Muscle layer of colon (tissue), 2 donors: ENCODE measurements at regions not wholly inside any gene's neighbourhood (a gene's known extent, or its start where the extent isn't known, plus 50 kb on each side); places are given as distances from the start of the nearest gene placed in this dataset.

ENCODE experiments used
- H3K27ac ChIP-seq: one replicate; pipeline ENCODE4 v1.7.0; 2013; ENCODE audit warnings: low read depth, mild to moderate bottlenecking, low read length, moderate library complexity
- H3K27me3 ChIP-seq, 2 donors: one replicate each; pipeline ENCODE4 v1.7.0; 2013; ENCODE audit warnings: low read length in 2 of 2, mild to moderate bottlenecking in 2 of 2; ENCODE audit not compliant: insufficient read depth in 2 of 2, control insufficient read depth in 1 of 2
- H3K36me3 ChIP-seq: one replicate; pipeline ENCODE4 v1.7.0; 2013; ENCODE audit warnings: mild to moderate bottlenecking, low read length; ENCODE audit not compliant: insufficient read depth
- H3K4me1 ChIP-seq: one replicate; pipeline ENCODE4 v1.7.0; 2013; ENCODE audit warnings: mild to moderate bottlenecking, low read length; ENCODE audit not compliant: insufficient read depth
- H3K4me3 ChIP-seq, 2 donors: one replicate each; pipeline ENCODE4 v1.7.0; 2013; ENCODE audit warnings: low read length in 2 of 2, low read depth in 1 of 2, mild to moderate bottlenecking in 1 of 2, moderate library complexity in 1 of 2
- H3K9ac ChIP-seq: one replicate; pipeline ENCODE4 v1.7.0; 2013; ENCODE audit warnings: low read length
- H3K9me3 ChIP-seq: one replicate; pipeline ENCODE4 v1.7.0; 2013; ENCODE audit warnings: mild to moderate bottlenecking, low read length
- donor health status: abdominal sarcoma.
- donor health status: Adenocarcinoma of cecum.

- H3K27me3 ChIP-seq = peaks cover 0 to 26% of the 10 kb centered on the region in 2 donors
- no peak overlapping the region for H3K4me3 ChIP-seq
- peaks cover 7% of the 10 kb centered on the region for H3K4me1 ChIP-seq
- H3K9ac ChIP-seq = no peak overlapping the region
- H3K36me3 ChIP-seq = no peaks in the 10 kb centered on the region
- H3K9me3 ChIP-seq = no peaks in the 10 kb centered on the region
- no peak overlapping the region for H3K27ac ChIP-seq
Measured at GRCh38 chr16:86879268-86879667, 300.9 kb downstream of the FOXL1 start.

- H3K36me3 ChIP-seq = no peaks in the 10 kb centered on the region
- H3K4me1 ChIP-seq = peaks cover 7% of the 10 kb centered on the region
- H3K9ac ChIP-seq = no peak overlapping the region
- no peak overlapping the region for H3K27ac ChIP-seq
- peaks cover 0 to 26% of the 10 kb centered on the region in 2 donors for H3K27me3 ChIP-seq
- H3K9me3 ChIP-seq = no peaks in the 10 kb centered on the region
- no peak overlapping the region for H3K4me3 ChIP-seq
Measured at GRCh38 chr16:86880316-86881117, 302.2 kb downstream of the FOXL1 start.

GRCh38 chr16:86881118-86881510, 302.8 kb downstream of the FOXL1 start:
- Histone ChIP-seq H3K9ac (no peak overlapping the region), H3K36me3 (no peaks in the 10 kb centered on the region), H3K4me1 (peaks cover 7% of the 10 kb centered on the region), H3K27me3 (peaks cover 0 to 26% of the 10 kb centered on the region in 2 donors), H3K27ac (no peak overlapping the region), H3K4me3 (no peak overlapping the region), H3K9me3 (no peaks in the 10 kb centered on the region)

- Histone ChIP-seq H3K9ac (no peak overlapping the region), H3K27me3 (peaks cover 0 to 26% of the 10 kb centered on the region in 2 donors), H3K4me1 (peaks cover 7% of the 10 kb centered on the region), H3K4me3 (no peak overlapping the region), H3K36me3 (no peaks in the 10 kb centered on the region), H3K9me3 (no peaks in the 10 kb centered on the region), H3K27ac (no peak overlapping the region)
Measured at GRCh38 chr16:86881861-86882273, 303.5 kb downstream of the FOXL1 start.

- no peaks in the 10 kb centered on the region for H3K9me3 ChIP-seq
- peaks cover 7% of the 10 kb centered on the region for H3K4me1 ChIP-seq
- peaks cover 0 to 22% of the 10 kb centered on the region in 2 donors for H3K27me3 ChIP-seq
- H3K9ac ChIP-seq = no peak overlapping the region
- H3K4me3 ChIP-seq = no peak overlapping the region
- H3K27ac ChIP-seq = no peak overlapping the region
- no peaks in the 10 kb centered on the region for H3K36me3 ChIP-seq
Measured at GRCh38 chr16:86882586-86883280, 304.4 kb downstream of the FOXL1 start.

- Histone ChIP-seq H3K4me3 (no peak overlapping the region), H3K27ac (no peak overlapping the region), H3K9ac (no peak overlapping the region), H3K9me3 (no peaks in the 10 kb centered on the region), H3K4me1 (peaks cover 7% of the 10 kb centered on the region), H3K27me3 (peaks cover 0 to 13% of the 10 kb centered on the region in 2 donors), H3K36me3 (no peaks in the 10 kb centered on the region)
Measured at GRCh38 chr16:86883583-86884389, 305.4 kb downstream of the FOXL1 start.

GRCh38 chr16:86884390-86884650, 306.0 kb downstream of the FOXL1 start:
- Histone ChIP-seq H3K9ac (no peak overlapping the region), H3K27ac (no peak overlapping the region), H3K36me3 (no peaks in the 10 kb centered on the region), H3K27me3 (peaks cover 0 to 8% of the 10 kb centered on the region in 2 donors), H3K4me3 (no peak overlapping the region), H3K9me3 (no peaks in the 10 kb centered on the region), H3K4me1 (peaks cover 7% of the 10 kb centered on the region)

- H3K9me3 ChIP-seq = no peaks in the 10 kb centered on the region
- peaks cover 0 to 6% of the 10 kb centered on the region in 2 donors for H3K27me3 ChIP-seq
- H3K4me1 ChIP-seq = peaks cover 7% of the 10 kb centered on the region
Measured at GRCh38 chr16:86885139-86885538, 306.8 kb downstream of the FOXL1 start.

GRCh38 chr16:86886651-86887050, 308.3 kb downstream of the FOXL1 start:
- H3K9me3 ChIP-seq = no peaks in the 10 kb centered on the region
- H3K36me3 ChIP-seq = no peaks in the 10 kb centered on the region
- no peak overlapping the region for H3K9ac ChIP-seq
- H3K4me3 ChIP-seq = no peak overlapping the region
- H3K27ac ChIP-seq = no peak overlapping the region
- peaks cover 7% of the 10 kb centered on the region for H3K4me1 ChIP-seq
- H3K27me3 ChIP-seq = peaks cover 0 to 6% of the 10 kb centered on the region in 2 donors

More at GRCh38 chr16:86885139-86885538, 306.8 kb downstream of the FOXL1 start:
- Histone ChIP-seq H3K27ac (no peak overlapping the region), H3K9ac (no peak overlapping the region), H3K36me3 (no peaks in the 10 kb centered on the region), H3K4me3 (no peak overlapping the region)

GRCh38 chr16:86887416-86887815, 309.1 kb downstream of the FOXL1 start:
- Histone ChIP-seq H3K4me3 (no peak overlapping the region), H3K9me3 (no peaks in the 10 kb centered on the region), H3K36me3 (no peaks in the 10 kb centered on the region), H3K27me3 (peaks cover 0 to 10% of the 10 kb centered on the region in 2 donors), H3K4me1 (no peaks in the 10 kb centered on the region), H3K9ac (no peak overlapping the region), H3K27ac (no peak overlapping the region)

GRCh38 chr16:86888231-86889053, 310.1 kb downstream of the FOXL1 start:
- H3K36me3 ChIP-seq = no peaks in the 10 kb centered on the region
- H3K4me1 ChIP-seq = no peaks in the 10 kb centered on the region
- H3K27ac ChIP-seq = no peak overlapping the region
- H3K27me3 ChIP-seq = peaks cover 0 to 10% of the 10 kb centered on the region in 2 donors
- no peak overlapping the region for H3K9ac ChIP-seq
- H3K9me3 ChIP-seq = no peaks in the 10 kb centered on the region
- H3K4me3 ChIP-seq = no peak overlapping the region
